ENCODE measurements at regions not wholly inside any gene's neighbourhood (a gene's known extent, or its start where the extent isn't known, plus 50 kb on each side); places are given as distances from the start of the nearest gene placed in this dataset.

DNA sequence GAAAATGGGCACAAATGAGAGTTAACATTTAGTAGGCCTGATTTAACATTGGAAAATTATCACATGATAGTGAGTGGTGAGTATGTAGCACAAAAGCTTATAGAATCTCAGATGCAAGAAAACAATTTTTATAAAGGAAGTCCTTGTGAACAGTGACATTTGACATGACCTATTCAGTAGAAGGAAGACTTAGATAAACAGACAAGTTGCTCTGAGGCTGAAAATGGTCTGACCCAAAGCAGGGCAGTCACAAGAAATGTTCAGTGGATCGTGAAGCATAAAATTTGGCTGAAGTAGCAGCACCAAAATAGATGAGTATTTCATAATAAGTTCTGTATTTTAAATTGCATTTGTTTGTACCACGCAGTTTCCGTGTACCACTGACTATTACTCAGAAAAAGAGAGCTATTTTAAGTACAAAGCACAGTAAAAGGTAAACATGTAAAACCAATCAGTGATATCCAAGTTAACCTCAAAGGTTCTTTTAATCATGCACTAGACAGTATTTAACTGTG, 605.7 kb upstream of the PABPC4L start:
- Mint-ChIP-seq H3K4me1 (ENCODE audit: low read depth) (peaks cover 6% of the 10 kb centered on the region; the same call in 1 of the 2 replicates), H3K4me3 (no peak overlapping the region), H3K9me3 (no peaks in the 10 kb centered on the region; the same call in 1 of the 2 replicates), H3K36me3 (ENCODE audit: low read depth) (no peaks in the 10 kb centered on the region), H3K27ac (no peak overlapping the region; the same call in 1 of the 2 replicates), H3K27me3 (ENCODE audit: insufficient read depth) (no peaks in the 10 kb centered on the region)
- DNase-seq = no peak
- TF ChIP-seq CTCF (IDR thresholded peaks at IDR 0.05) = no peak

DNA sequence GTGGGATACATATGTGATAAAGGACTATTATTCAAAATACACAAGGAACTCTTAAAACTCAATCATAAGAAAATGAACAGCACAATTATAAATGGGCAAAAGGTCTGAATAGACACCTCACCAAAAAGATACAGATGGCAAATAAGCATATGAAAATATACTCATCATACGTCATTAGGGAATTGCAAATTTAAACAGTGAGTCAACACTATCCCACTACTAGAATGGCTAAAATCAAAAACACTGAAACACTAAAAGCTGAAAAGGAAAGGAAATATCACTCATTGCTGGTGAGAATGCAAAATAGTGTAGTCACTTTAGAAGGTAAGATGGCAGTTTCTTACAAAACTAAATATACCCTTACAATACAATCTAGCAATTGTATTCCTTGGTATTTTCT, 597.0 kb upstream of the PABPC4L start:
- no peaks in the 10 kb centered on the region for H3K27me3 Mint-ChIP-seq (ENCODE audit: insufficient read depth)
- TF ChIP-seq CTCF (IDR thresholded peaks at IDR 0.05) = no peak
- H3K27ac Mint-ChIP-seq = no peak overlapping the region
- peaks cover 7% of the 10 kb centered on the region; the same call in 1 of the 2 replicates for H3K36me3 Mint-ChIP-seq (ENCODE audit: low read depth)
- H3K4me1 Mint-ChIP-seq (ENCODE audit: low read depth) = no peaks in the 10 kb centered on the region; the same call in 1 of the 2 replicates
- peaks cover 15% of the 10 kb centered on the region; the same call in 1 of the 2 replicates for H3K9me3 Mint-ChIP-seq
- H3K4me3 Mint-ChIP-seq = no peak overlapping the region
- DNase-seq = no peak

DNA sequence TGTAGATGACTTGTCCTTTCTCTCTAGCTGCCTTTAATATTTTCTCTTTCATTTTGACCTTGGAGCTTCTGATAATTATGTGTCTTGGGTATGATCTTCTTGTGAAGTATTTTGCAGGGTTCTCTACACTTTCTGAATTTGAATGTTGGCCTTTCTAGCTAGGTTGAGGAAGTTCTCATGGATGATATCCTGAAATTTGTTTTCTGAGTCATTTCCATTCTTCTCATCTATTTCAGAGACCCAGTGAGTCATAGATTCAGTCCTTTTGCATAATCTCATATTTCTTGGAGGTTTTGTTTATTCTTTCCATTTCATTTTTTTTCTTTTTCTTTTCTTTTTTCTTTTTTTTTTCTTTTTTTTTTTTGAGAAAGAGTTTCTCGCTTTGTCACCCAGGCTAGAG, 585.7 kb upstream of the PABPC4L start:
- H3K36me3 Mint-ChIP-seq (ENCODE audit: low read depth) = peaks cover 17% of the 10 kb centered on the region; the same call in 1 of the 2 replicates
- peak overlapping the region; percentile 61; the same call in 1 of the 2 replicates for H3K27ac Mint-ChIP-seq
- H3K4me3 Mint-ChIP-seq = no peak overlapping the region
- TF ChIP-seq CTCF (IDR thresholded peaks at IDR 0.05) = no peak
- no peaks in the 10 kb centered on the region; the same call in 1 of the 2 replicates for H3K27me3 Mint-ChIP-seq (ENCODE audit: insufficient read depth)
- DNase-seq = peak; percentile 28
- peaks cover 8% of the 10 kb centered on the region; the same call in 1 of the 2 replicates for H3K4me1 Mint-ChIP-seq (ENCODE audit: low read depth)
- peaks cover 54% of the 10 kb centered on the region for H3K9me3 Mint-ChIP-seq

DNA sequence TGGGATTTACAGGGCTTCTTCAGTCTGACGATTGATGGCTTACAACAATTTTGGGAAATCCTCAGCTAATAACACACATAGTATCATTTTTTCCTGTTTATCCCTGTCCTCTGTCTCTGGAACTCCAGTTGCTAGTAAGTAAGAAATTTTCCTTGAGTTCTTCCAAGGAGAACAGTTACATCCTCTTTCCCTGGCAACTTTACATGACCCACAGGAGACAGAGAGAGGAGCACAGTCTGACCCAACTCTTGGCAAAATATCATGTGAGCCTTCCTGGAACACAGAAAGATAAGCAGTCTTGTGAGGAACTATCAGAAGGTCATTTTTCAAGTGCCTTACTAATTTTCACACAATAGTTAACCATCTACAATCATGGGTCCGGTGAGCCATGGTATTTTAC, 578.7 kb upstream of the PABPC4L start:
- Mint-ChIP-seq H3K27me3 (ENCODE audit: insufficient read depth) (no peaks in the 10 kb centered on the region), H3K27ac (no peak overlapping the region), H3K4me1 (ENCODE audit: low read depth) (peaks cover 10% of the 10 kb centered on the region; the same call in 1 of the 2 replicates), H3K36me3 (ENCODE audit: low read depth) (peaks cover 14% of the 10 kb centered on the region; the same call in 1 of the 2 replicates), H3K9me3 (peaks cover 23% of the 10 kb centered on the region), H3K4me3 (no peak overlapping the region)
- TF ChIP-seq CTCF (IDR thresholded peaks at IDR 0.05) = no peak
- DNase-seq = no peak

DNA sequence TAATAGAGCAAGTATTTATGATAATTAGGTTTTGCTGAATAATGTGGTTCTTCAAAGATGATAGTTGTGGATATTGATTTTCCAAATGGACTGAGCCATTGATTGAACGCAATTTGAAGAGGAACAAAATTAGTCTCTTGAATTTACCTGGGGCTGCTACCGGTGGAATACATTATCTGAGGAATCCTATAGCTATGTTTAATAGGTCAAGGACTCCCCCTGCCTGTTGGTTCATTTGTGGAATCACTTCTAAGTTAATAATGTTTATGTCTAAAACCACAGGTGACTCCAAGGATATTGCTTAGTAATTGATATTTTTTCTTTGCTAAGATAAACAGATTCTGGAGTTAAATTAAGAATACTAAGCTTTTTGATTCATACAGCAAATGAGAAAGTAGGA, 576.0 kb upstream of the PABPC4L start:
- H3K27me3 Mint-ChIP-seq (ENCODE audit: insufficient read depth) = no peaks in the 10 kb centered on the region
- peaks cover 5% of the 10 kb centered on the region; the same call in 1 of the 2 replicates for H3K36me3 Mint-ChIP-seq (ENCODE audit: low read depth)
- no peak overlapping the region for H3K27ac Mint-ChIP-seq
- H3K4me3 Mint-ChIP-seq = no peak overlapping the region
- H3K9me3 Mint-ChIP-seq = no peaks in the 10 kb centered on the region; the same call in none of the 2 replicates
- no peak for DNase-seq
- peaks cover 10% of the 10 kb centered on the region; the same call in 1 of the 2 replicates for H3K4me1 Mint-ChIP-seq (ENCODE audit: low read depth)
- peak; percentile 44; the same call in 1 of the 2 replicates for TF ChIP-seq CTCF (IDR thresholded peaks at IDR 0.05)
